ENCODE measurements at regions not wholly inside any gene's neighbourhood (a gene's known extent, or its start where the extent isn't known, plus 50 kb on each side); places are given as distances from the start of the nearest gene placed in this dataset.
"Not testable (repeated sequence)": the region's sequence is repeated elsewhere in the genome, so short reads cannot be mapped to it uniquely, and the experiment has no call there.

DNA sequence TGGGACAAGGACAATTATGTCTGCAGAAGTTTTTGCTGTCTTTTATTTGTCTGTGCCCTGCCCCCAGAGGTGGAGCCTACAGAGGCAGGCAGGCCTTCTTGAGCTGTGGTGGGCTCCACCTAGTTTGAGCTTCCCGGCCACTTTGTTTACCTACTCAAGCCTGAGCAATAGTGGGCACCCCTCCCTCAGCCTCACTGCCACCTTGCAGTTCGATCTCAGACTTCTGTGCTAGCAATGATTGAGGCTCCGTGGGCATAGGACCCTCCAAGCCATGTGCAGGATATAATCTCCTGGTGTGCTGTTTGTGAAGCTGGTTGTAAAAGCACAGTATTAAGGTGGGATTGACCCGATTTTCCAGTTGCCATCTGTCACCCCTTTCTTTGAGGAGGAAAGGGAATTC is 3933.4 kb upstream of the OR11H1 start:
- H3K9me3 ChIP-seq (ENCODE audit: control insufficient read depth in 1 of 2, low read length in 2 of 2) = peaks cover 21 to 29% of the 10 kb centered on the region in 2 donors
- H3K27ac ChIP-seq (ENCODE audit: low read depth, low read length); H3K27me3 ChIP-seq (ENCODE audit: control insufficient read depth in 1 of 2, insufficient read depth in 2 of 2, low read length in 2 of 2); H3K4me1 ChIP-seq (ENCODE audit: control insufficient read depth in 1 of 2, insufficient read depth in 2 of 2, low read length in 2 of 2); H3K4me3 ChIP-seq (ENCODE audit: low read depth in 1 of 2, low read length in 2 of 2); H3K36me3 ChIP-seq (ENCODE audit: control insufficient read depth in 1 of 2, insufficient read depth in 2 of 2, low read length in 2 of 2); H3K9ac ChIP-seq (ENCODE audit: low read depth in 1 of 2, low read length in 2 of 2): not testable (repeated sequence)

DNA sequence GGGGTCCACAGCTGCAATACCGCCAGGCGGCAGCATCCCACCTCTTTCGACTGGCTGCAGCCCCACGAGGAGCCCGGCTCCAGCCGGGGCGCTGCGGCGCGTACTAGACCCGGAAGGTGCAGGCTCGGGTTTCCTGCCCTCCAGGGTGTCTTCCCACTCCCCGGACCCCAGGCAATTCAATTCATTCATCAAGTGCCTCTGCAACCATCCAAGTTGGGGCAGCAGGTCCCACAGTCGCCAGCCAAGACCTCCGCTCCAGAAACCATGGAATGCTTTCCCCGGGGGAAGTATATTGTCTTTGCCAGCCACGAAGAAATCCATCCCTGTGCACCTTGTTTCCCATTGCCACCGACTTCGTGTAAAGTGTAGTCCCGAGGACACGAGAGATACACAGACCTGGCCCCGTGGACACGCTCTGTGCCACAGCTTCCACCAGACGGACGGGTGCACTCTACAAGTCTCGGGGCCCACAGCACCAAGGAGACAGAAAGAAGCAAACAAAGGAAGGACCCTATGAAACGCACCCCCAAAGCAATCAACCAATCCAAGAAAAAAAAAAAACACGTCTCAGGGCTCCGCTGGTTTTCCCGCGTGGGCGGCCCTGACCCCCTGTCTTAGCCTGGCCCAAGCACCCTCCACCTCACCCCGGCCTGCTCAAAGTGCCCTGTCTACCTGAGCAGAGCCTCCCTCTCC is 3930.2 kb upstream of the OR11H1 start:
- H3K9me3 ChIP-seq (ENCODE audit: control insufficient read depth in 1 of 2, low read length in 2 of 2) = peaks cover 26 to 38% of the 10 kb centered on the region in 2 donors
- not testable (repeated sequence) for H3K4me3 ChIP-seq (ENCODE audit: low read depth in 1 of 2, low read length in 2 of 2); H3K27me3 ChIP-seq (ENCODE audit: control insufficient read depth in 1 of 2, insufficient read depth in 2 of 2, low read length in 2 of 2); H3K27ac ChIP-seq (ENCODE audit: low read depth, low read length); H3K36me3 ChIP-seq (ENCODE audit: control insufficient read depth in 1 of 2, insufficient read depth in 2 of 2, low read length in 2 of 2); H3K9ac ChIP-seq (ENCODE audit: low read depth in 1 of 2, low read length in 2 of 2); H3K4me1 ChIP-seq (ENCODE audit: control insufficient read depth in 1 of 2, insufficient read depth in 2 of 2, low read length in 2 of 2)

DNA sequence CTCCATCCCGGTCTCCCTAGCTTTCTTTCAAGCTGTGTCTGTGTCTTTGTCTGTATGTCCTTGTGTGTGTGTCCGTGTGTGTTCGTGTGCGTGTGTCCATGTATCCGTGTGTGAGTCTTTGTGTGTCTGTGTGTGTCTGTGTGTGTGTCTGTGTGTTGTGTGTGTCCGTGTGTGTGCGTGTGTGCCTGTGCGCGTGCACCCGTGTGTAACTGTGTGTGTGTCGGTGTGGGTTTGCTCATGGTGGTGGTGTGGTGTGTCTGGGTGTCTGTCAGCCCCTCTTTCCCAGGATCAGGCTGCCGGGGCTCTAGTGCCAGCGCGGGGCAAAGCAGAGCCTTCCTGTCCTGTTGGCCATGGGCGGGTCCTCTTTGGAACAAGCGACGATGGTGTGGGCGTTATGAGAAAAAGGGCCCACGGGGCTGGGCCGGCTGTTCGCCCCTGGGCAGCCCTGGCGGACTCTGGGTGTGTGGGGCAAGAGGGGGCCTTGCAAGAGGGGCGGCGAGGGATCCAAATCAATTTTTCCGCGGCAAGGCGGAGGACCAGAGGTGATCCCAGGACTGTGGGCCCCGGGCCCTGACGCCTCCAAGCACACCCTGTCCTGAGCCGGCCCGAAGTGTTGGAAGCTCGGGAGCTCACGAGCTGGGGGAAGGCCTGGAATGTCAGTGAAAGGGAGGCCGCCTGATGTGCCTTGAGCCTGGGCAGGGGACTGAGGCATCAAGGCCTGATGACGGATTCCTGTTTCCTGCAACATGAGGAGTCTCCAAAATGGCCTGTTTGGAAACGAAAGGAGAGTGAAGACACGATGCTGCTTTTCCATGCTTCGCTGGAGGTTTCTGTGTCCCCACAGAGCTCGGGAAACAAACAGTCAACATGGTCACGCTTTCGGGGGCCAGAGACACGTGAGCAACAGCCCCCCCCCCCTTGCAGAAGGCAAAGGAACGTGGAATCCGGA is 3929.2 kb upstream of the OR11H1 start:
- Histone ChIP-seq H3K36me3 (ENCODE audit: control insufficient read depth in 1 of 2, insufficient read depth in 2 of 2, low read length in 2 of 2) (no peaks in the 10 kb centered on the region), H3K9me3 (ENCODE audit: control insufficient read depth in 1 of 2, low read length in 2 of 2) (peaks cover 31 to 38% of the 10 kb centered on the region in 2 donors), H3K27me3 (ENCODE audit: control insufficient read depth in 1 of 2, insufficient read depth in 2 of 2, low read length in 2 of 2) (no peaks in the 10 kb centered on the region), H3K4me3 (ENCODE audit: low read depth in 1 of 2, low read length in 2 of 2) (peak overlapping the region in 1 of 2 donors; percentile 14), H3K4me1 (ENCODE audit: control insufficient read depth in 1 of 2, insufficient read depth in 2 of 2, low read length in 2 of 2) (no peaks in the 10 kb centered on the region), H3K27ac (ENCODE audit: low read depth, low read length) (no peak overlapping the region), H3K9ac (ENCODE audit: low read depth in 1 of 2, low read length in 2 of 2) (no peak overlapping the region)

DNA sequence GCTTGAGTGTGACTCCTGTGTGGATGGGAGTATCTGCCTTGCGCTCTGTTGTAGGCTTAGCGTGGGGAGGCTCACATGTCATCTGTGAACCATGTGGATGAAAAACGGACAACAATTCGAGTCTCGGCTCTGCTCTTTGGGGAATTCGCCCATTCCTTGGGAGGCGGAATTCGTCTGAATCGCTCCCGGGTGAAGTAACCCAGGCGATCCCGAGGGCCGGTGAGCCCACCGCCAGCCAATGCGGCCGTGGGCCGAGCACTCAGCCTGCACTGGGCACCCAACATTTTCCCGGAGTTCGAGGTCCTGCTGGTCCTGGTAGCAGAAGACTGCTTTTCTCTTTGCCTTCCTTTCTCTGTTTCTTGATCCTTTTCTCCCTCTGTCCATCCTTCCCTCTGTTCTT is 3928.5 kb upstream of the OR11H1 start:
- H3K36me3 ChIP-seq (ENCODE audit: control insufficient read depth in 1 of 2, insufficient read depth in 2 of 2, low read length in 2 of 2); H3K4me1 ChIP-seq (ENCODE audit: control insufficient read depth in 1 of 2, insufficient read depth in 2 of 2, low read length in 2 of 2); H3K4me3 ChIP-seq (ENCODE audit: low read depth in 1 of 2, low read length in 2 of 2); H3K9ac ChIP-seq (ENCODE audit: low read depth in 1 of 2, low read length in 2 of 2); H3K27ac ChIP-seq (ENCODE audit: low read depth, low read length); H3K27me3 ChIP-seq (ENCODE audit: control insufficient read depth in 1 of 2, insufficient read depth in 2 of 2, low read length in 2 of 2): not testable (repeated sequence)
- peaks cover 28 to 40% of the 10 kb centered on the region in 2 donors for H3K9me3 ChIP-seq (ENCODE audit: control insufficient read depth in 1 of 2, low read length in 2 of 2)

DNA sequence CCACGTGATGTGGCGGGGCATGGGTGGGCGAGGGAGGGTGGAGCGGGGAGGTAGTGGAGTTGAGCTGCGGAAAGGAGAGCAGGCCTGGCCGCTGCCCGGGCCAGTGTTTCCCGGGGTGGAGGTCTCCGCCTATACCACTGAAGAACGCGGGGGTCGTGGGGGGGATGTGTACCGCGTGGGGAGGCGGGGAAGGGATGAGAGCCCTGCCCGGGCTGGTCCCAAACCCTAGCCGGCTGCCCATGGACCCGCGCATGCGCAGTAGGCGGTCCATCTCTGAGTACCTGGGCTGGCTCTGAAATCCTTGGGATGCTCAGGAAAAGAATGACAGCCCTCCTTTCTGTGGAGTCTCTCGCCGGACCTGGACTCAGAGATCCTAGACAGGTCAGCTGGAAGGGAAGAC is 3927.8 kb upstream of the OR11H1 start:
- not testable (repeated sequence) for H3K9ac ChIP-seq (ENCODE audit: low read depth in 1 of 2, low read length in 2 of 2); H3K4me3 ChIP-seq (ENCODE audit: low read depth in 1 of 2, low read length in 2 of 2); H3K36me3 ChIP-seq (ENCODE audit: control insufficient read depth in 1 of 2, insufficient read depth in 2 of 2, low read length in 2 of 2); H3K27me3 ChIP-seq (ENCODE audit: control insufficient read depth in 1 of 2, insufficient read depth in 2 of 2, low read length in 2 of 2); H3K27ac ChIP-seq (ENCODE audit: low read depth, low read length); H3K4me1 ChIP-seq (ENCODE audit: control insufficient read depth in 1 of 2, insufficient read depth in 2 of 2, low read length in 2 of 2)
- H3K9me3 ChIP-seq (ENCODE audit: control insufficient read depth in 1 of 2, low read length in 2 of 2) = peaks cover 26 to 38% of the 10 kb centered on the region in 2 donors

DNA sequence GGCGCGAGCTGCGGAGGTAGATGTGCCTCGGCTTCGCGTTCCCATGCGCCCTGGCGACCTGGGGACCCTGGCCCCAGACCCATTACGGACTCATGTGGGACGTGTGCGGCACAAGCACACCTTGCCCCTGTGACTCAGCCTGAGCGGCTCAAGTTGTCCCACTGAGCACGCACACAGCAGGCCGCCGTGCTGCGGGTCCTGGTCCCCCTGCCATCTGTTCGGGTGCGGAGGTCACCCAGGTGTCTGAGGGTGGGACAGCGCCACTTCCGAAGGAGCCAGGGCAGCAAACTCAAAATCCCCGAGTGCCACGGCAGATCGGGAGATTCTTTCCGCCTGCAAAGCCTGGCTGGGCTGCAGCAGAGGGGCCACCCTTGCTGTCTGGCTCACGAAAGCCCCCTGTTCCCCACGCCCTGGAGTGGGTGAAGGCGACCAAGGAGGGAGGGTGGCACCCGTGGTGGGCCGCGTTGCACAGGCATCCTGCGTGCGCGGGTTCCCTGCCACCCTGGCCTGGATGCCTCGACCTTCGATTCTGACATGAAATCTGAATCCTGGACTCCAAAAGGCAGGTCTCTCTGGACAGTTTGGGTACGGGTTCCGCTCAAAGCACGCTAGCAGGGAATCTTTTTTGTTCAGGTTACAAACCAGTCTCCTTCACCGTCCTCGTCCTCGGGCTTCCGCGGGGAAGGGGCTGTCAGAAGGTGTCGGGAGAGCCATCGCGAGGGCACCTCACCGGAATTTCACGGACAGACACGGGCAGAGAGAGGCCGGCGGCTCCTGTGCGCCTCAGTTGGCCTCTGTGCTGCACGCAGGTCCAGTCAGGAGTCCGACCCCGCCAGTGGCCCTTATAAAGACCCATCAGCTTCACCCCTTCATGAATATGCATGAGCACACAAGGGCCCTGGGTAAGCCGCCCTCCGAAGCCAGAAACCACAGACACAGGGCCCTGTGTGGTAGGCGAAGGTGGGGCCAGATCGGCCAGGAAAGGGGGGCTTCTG is 3926.8 kb upstream of the OR11H1 start:
- not testable (repeated sequence) for H3K4me1 ChIP-seq (ENCODE audit: control insufficient read depth in 1 of 2, insufficient read depth in 2 of 2, low read length in 2 of 2); H3K27ac ChIP-seq (ENCODE audit: low read depth, low read length); H3K9ac ChIP-seq (ENCODE audit: low read depth in 1 of 2, low read length in 2 of 2); H3K27me3 ChIP-seq (ENCODE audit: control insufficient read depth in 1 of 2, insufficient read depth in 2 of 2, low read length in 2 of 2); H3K36me3 ChIP-seq (ENCODE audit: control insufficient read depth in 1 of 2, insufficient read depth in 2 of 2, low read length in 2 of 2); H3K4me3 ChIP-seq (ENCODE audit: low read depth in 1 of 2, low read length in 2 of 2)
- H3K9me3 ChIP-seq (ENCODE audit: control insufficient read depth in 1 of 2, low read length in 2 of 2) = peaks cover 36 to 38% of the 10 kb centered on the region in 2 donors

DNA sequence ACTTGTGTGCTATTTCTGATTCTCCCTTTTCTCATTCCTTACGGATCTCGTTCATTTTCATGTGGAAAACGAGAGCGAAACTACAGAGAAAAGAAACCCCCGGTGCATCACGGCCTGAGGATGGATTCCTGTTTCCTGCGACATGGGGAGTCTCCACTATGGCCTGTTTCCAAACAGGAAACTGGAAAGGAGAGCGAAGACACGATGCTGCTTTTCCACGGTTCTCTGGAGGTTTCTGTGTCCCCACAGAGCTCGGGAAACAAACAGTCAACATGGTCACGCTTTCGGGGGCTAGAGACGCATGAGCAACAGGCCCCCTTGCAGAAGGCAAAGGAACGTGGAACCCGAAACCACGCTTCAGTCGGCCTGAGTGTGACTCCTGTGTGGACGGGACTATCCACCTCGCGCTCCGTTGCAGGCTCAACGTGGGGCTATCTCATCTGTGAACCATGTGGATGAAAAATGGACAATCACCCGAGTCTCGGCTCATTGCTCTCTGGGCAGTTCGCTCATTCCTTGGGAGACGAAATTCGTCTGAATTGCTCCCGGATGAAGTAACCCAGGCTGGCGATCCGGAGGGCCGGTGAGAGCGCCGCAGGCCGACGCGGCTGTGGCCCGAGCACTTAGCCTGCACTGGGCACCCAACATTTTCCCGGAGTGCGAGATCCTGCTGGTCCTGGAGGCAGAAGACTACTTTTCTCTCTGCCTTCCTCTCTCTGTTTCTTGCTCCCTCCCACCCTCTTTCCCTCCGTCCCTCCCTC is 3923.2 kb upstream of the OR11H1 start:
- not testable (repeated sequence) for H3K27me3 ChIP-seq (ENCODE audit: control insufficient read depth in 1 of 2, insufficient read depth in 2 of 2, low read length in 2 of 2); H3K36me3 ChIP-seq (ENCODE audit: control insufficient read depth in 1 of 2, insufficient read depth in 2 of 2, low read length in 2 of 2); H3K4me3 ChIP-seq (ENCODE audit: low read depth in 1 of 2, low read length in 2 of 2); H3K27ac ChIP-seq (ENCODE audit: low read depth, low read length); H3K4me1 ChIP-seq (ENCODE audit: control insufficient read depth in 1 of 2, insufficient read depth in 2 of 2, low read length in 2 of 2); H3K9ac ChIP-seq (ENCODE audit: low read depth in 1 of 2, low read length in 2 of 2)
- peaks cover 31 to 37% of the 10 kb centered on the region in 2 donors for H3K9me3 ChIP-seq (ENCODE audit: control insufficient read depth in 1 of 2, low read length in 2 of 2)

DNA sequence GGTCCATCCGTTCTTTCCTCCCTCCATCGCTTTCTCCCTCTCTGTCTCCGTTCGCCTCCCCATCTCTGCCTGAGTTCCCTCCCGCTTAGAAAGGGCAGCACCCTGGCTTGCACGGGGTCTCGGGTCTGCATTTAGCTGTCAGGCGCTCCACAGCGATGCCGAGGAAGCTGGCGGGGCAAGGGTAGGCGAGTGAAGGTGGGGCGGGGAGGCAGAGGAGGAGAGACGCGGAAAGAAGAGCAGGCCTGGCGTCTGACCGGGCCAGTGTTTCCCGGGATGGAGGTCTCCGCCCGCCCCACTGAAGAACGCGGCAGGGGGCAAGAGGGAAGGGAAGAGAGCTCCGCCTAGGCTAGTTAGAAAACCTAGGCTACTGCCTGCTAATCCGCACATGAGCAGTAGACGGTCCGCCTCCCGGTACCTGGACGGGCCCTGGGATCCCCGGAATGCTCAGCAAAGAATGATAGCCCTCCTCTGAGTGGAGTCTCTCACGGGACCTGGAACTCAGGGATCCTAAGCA is 3922.5 kb upstream of the OR11H1 start:
- Histone ChIP-seq H3K36me3 (ENCODE audit: control insufficient read depth in 1 of 2, insufficient read depth in 2 of 2, low read length in 2 of 2) (no peaks in the 10 kb centered on the region), H3K9ac (ENCODE audit: low read depth in 1 of 2, low read length in 2 of 2) (no peak overlapping the region), H3K27ac (ENCODE audit: low read depth, low read length) (no peak overlapping the region), H3K4me3 (ENCODE audit: low read depth in 1 of 2, low read length in 2 of 2) (no peak overlapping the region), H3K27me3 (ENCODE audit: control insufficient read depth in 1 of 2, insufficient read depth in 2 of 2, low read length in 2 of 2) (no peaks in the 10 kb centered on the region), H3K9me3 (ENCODE audit: control insufficient read depth in 1 of 2, low read length in 2 of 2) (peaks cover 30 to 38% of the 10 kb centered on the region in 2 donors), H3K4me1 (ENCODE audit: control insufficient read depth in 1 of 2, insufficient read depth in 2 of 2, low read length in 2 of 2) (no peaks in the 10 kb centered on the region)
